ENCODE measurements at regions not wholly inside any gene's neighbourhood (a gene's known extent, or its start where the extent isn't known, plus 50 kb on each side); places are given as distances from the start of the nearest gene placed in this dataset.

DNA sequence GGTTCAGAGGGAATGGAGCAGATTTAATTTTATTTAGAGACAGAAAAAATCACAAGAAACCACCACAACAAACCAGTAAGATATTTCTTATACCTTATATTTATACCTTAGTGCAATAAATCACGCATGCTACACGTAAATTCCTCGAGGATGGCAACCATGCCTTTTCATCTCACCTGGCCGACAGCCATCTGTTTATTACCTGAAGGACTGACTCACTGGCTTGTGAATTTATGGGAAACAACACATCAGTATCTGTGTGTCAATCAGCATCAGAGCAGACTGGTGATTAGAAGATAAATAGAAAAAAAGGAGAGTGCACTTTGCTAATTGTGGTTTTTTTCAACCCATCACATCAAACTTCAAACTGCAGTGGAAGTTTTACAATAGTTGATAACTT lies 58.4 kb downstream of the S1PR1 start:
- H3K4me1 ChIP-seq: no peaks in the 10 kb centered on the region
- POLR2A ChIA-PET: no interaction called here

DNA sequence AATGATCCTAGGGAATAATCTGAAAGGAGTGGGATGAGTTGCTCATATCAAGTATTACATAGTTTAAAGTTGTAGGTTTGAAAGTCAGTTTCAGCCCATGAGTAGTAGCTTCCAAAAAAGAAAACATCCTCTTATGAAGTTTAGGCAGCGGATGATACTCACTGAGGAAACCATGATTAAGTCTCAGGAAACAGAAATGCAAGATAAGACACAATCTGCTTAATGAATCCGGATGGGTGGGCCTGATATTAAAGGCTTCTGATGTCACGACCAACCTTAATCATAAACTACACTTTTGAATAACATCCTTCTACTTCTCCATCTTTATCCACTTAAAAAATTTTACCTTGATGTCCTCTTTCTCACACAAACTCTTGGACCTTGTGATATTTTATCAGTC lies 61.8 kb downstream of the S1PR1 start:
- no peak overlapping the region for H3K4me3 ChIP-seq
- no peak for DNase-seq (ENCODE audit: low read depth in 1 of 2, low spot score in 1 of 2)
- no peak overlapping the region for H3K4me2 ChIP-seq
- no peaks in the 10 kb centered on the region for H3K4me1 ChIP-seq
- ChIA-PET POLR2A (no interaction called here), CTCF (interaction anchor here (1.1 to 3.1 kb wide), 2 partner anchors 11 to 440 kb away, joined by 8 to 14 read pairs; no protein-coding TSS in a partner anchor)
- 17% methylated on average over 3 of the region's 3 CpGs for WGBS (ENCODE audit: missing lambda C conversion rate)
- no peak for ATAC-seq
- H3K9me3 ChIP-seq: no peaks in the 10 kb centered on the region
- FAIRE-seq: no peak
- H3K27ac ChIP-seq: no peak overlapping the region
- TF ChIP-seq ZC3H11A (IDR thresholded peaks at IDR 0.05) (no peak), RAD21 (conservative IDR thresholded peaks at IDR 0.05 in 1 of 2, IDR thresholded peaks at IDR 0.05 in 1 of 2) (no peak)

More for the DNA sequence above, 58.4 kb downstream of the S1PR1 start:
- no peak for TF ChIP-seq EHMT2 (IDR thresholded peaks at IDR 0.05; ENCODE audit: low read depth)
- no peak for TF ChIP-seq BHLHE40 (IDR thresholded peaks at IDR 0.05; ENCODE audit: low read depth, low read length)
- TF ChIP-seq, protein P1, sequence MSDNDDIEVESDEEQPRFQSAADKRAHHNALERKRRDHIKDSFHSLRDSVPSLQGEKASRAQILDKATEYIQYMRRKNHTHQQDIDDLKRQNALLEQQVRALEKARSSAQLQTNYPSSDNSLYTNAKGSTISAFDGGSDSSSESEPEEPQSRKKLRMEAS (IDR thresholded peaks at IDR 0.05): no peak
- TF ChIP-seq RFX5 (IDR thresholded peaks at IDR 0.05): no peak
- TF ChIP-seq POLR2AphosphoS2 (conservative IDR thresholded peaks at IDR 0.05; ENCODE audit: low read length): no peak
- Histone ChIP-seq H3K4me3 (no peak overlapping the region), H3K4me2 (no peak overlapping the region), H3K9me3 (no peaks in the 10 kb centered on the region), H3K27ac (no peak overlapping the region)
- 26% methylated on average over 4 of the region's 4 CpGs for WGBS (ENCODE audit: missing lambda C conversion rate)
- CTCF ChIA-PET: interaction anchor here (1.2 kb wide), 1 partner anchor 14 kb away, joined by 5 read pairs; no protein-coding TSS in a partner anchor
- ATAC-seq (no peak), DNase-seq (ENCODE audit: low read depth in 1 of 2, low spot score in 1 of 2) (no peak), FAIRE-seq (no peak)

DNA sequence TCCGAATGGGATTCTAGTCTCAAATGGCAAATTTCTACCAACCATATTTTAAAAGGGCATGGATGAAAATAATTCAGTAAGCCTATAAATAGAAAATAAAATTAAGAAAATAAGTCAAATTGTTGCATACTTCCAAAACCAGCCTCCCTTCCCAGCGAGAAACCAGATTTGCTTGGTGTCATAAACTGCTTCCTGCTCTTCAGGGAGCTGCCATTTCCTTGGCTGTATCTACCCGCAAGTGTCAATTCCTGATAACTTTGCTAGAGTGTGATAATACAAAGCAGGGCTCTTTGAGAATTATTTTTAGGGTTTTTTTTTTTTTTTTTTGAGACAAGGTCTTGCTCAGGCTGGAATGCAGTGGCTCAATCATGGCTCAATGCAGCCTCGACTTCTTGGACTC lies 62.3 kb downstream of the S1PR1 start:
- no peaks in the 10 kb centered on the region for H3K9me3 ChIP-seq
- ChIA-PET CTCF (interaction anchor here (3.1 kb wide), 1 partner anchor 11 kb away, joined by 14 read pairs; no protein-coding TSS in a partner anchor), POLR2A (no interaction called here)
- no peak overlapping the region for H3K27ac ChIP-seq
- TF ChIP-seq FOXS1 (CRISPR knock-in tag; IDR thresholded peaks at IDR 0.05) (no peak), FOSL2 (IDR thresholded peaks at IDR 0.05) (no peak), FOSL2 (CRISPR knock-in tag; IDR thresholded peaks at IDR 0.05) (no peak), RCOR1 (IDR thresholded peaks at IDR 0.05; ENCODE audit: low read depth, low read length) (no peak), FOSB (CRISPR knock-in tag; IDR thresholded peaks at IDR 0.05) (no peak), RFX5 (IDR thresholded peaks at IDR 0.05) (no peak), EHF (CRISPR knock-in tag; IDR thresholded peaks at IDR 0.05) (no peak), SMC3 (IDR thresholded peaks at IDR 0.05) (no peak), TFCP2L1 (CRISPR knock-in tag; IDR thresholded peaks at IDR 0.05) (no peak), KDM5A (IDR thresholded peaks at IDR 0.05) (no peak), RAD21 (conservative IDR thresholded peaks at IDR 0.05 in 1 of 2, IDR thresholded peaks at IDR 0.05 in 1 of 2) (no peak), GATA3 (IDR thresholded peaks at IDR 0.05; ENCODE audit: borderline replicate concordance) (no peak), MYC (IDR thresholded peaks at IDR 0.05; ENCODE audit: borderline replicate concordance, low read length) (no peak), POLR2AphosphoS2 (conservative IDR thresholded peaks at IDR 0.05; ENCODE audit: low read length) (no peak)
- TF ChIP-seq, protein P2, sequence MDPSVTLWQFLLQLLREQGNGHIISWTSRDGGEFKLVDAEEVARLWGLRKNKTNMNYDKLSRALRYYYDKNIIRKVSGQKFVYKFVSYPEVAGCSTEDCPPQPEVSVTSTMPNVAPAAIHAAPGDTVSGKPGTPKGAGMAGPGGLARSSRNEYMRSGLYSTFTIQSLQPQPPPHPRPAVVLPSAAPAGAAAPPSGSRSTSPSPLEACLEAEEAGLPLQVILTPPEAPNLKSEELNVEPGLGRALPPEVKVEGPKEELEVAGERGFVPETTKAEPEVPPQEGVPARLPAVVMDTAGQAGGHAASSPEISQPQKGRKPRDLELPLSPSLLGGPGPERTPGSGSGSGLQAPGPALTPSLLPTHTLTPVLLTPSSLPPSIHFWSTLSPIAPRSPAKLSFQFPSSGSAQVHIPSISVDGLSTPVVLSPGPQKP (IDR thresholded peaks at IDR 0.05; ENCODE audit: low read depth, low read length): no peak
- TF ChIP-seq, protein P3, sequence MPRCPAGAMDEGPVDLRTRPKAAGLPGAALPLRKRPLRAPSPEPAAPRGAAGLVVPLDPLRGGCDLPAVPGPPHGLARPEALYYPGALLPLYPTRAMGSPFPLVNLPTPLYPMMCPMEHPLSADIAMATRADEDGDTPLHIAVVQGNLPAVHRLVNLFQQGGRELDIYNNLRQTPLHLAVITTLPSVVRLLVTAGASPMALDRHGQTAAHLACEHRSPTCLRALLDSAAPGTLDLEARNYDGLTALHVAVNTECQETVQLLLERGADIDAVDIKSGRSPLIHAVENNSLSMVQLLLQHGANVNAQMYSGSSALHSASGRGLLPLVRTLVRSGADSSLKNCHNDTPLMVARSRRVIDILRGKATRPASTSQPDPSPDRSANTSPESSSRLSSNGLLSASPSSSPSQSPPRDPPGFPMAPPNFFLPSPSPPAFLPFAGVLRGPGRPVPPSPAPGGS (IDR thresholded peaks at IDR 0.05): no peak
- TF ChIP-seq, protein P1 (IDR thresholded peaks at IDR 0.05): no peak
- 35% methylated on average over 4 of the region's 4 CpGs for WGBS (ENCODE audit: missing lambda C conversion rate)
- H3K4me2 ChIP-seq: no peak overlapping the region
- H3K4me1 ChIP-seq: no peaks in the 10 kb centered on the region
- no peak for FAIRE-seq
- no peak for ATAC-seq
- no peak overlapping the region for H3K4me3 ChIP-seq
- DNase-seq (ENCODE audit: low read depth in 1 of 2, low spot score in 1 of 2): no peak

All from A549 (cell line).